Activated T-helper 1 cell treated with Interleukin-2 at 50 U/mL for 16 hours (primary cell): ENCODE measurements at regions not wholly inside any gene's neighbourhood (a gene's known extent, or its start where the extent isn't known, plus 50 kb on each side); places are given as distances from the start of the nearest gene placed in this dataset.
"Not testable (repeated sequence)": the region's sequence is repeated elsewhere in the genome, so short reads cannot be mapped to it uniquely, and the experiment has no call there.

Source experiments
- DNase-seq: peaks from one replicate; pipeline ENCODE4 v3.0.0-alpha.2; 2020; ENCODE audit warnings: low read depth

DNA sequence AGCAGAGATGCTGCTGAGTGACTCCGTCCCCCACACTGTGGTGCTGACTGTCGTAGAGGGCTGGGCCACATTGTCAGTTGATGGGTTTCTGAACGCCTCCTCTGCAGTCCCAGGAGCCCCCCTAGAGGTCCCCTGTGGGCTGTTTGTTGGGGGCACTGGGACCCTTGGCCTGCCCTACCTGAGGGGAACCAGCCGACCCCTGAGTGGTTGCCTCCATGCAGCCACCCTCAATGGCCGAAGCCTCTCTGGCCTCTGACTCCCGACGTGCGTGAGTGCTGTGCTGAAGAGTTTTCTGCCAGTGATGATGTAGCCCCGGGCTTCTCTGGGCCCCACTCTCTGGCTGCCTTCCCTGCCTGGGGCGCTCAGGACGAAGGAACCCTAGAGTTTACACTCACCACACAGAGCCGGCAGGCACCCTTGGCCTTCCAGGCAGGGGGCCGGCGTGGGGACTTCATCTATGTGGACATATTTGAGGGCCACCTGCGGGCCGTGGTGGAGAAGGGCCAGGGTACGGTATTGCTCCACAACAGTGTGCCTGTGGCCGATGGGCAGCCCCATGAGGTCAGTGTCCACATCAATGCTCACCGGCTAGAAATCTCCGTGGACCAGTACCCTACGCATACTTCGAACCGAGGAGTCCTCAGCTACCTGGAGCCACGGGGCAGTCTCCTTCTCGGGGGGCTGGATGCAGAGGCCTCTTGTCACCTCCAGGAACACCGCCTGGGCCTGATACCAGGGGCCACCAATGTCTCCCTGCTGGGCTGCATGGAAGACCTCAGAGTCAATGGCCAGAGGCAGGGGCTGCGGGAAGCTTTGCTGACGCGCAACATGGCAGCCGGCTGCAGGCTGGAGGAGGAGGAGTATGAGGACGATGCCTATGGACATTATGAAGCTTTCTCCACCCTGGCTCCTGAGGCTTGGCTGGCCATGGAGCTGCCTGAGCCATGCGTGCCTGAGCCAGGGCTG lies 181.1 kb downstream of the TBC1D2B start:
- DNase-seq, result not testable (repeated sequence)

DNA sequence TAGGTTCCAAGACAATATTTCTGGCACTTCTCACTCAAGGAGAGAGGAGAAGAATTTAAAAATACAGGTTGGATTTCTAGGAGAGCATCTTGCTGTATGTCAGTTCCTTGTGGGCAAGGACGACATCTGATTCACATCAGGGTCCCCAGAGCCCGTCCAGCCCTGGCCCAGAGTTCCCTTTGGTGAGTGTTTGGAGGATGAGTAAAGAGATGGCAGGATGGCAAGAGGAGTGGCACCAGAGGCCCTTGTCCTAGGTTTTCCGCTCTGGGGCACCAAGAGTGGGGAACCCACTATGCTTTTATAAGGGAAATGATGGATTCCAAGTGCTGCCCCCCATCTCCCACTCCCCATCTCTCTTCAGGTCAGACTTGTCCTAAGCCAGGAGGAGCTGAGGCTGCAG lies 181.8 kb downstream of the TBC1D2B start:
- no peak for DNase-seq

DNA sequence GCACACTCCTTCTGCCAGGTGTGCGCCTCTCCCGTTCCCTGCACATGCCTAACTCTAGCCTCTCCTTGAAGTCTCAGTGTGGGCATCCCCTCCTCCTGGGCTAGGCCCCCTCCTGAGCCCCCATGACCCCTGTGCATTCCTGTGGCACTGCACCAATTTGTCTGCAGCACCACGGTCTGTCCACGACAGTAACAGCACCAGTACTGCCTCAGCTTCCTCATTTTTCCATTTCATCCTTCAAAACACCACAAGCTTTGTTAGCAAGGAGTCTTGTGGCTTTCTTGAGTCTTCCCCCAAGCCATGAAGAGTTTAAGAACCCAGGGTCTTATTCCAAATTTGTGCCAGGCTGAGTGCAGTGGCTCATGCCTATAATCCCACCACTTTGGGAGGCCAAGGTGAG lies 182.4 kb downstream of the TBC1D2B start:
- not testable (repeated sequence) for DNase-seq

DNA sequence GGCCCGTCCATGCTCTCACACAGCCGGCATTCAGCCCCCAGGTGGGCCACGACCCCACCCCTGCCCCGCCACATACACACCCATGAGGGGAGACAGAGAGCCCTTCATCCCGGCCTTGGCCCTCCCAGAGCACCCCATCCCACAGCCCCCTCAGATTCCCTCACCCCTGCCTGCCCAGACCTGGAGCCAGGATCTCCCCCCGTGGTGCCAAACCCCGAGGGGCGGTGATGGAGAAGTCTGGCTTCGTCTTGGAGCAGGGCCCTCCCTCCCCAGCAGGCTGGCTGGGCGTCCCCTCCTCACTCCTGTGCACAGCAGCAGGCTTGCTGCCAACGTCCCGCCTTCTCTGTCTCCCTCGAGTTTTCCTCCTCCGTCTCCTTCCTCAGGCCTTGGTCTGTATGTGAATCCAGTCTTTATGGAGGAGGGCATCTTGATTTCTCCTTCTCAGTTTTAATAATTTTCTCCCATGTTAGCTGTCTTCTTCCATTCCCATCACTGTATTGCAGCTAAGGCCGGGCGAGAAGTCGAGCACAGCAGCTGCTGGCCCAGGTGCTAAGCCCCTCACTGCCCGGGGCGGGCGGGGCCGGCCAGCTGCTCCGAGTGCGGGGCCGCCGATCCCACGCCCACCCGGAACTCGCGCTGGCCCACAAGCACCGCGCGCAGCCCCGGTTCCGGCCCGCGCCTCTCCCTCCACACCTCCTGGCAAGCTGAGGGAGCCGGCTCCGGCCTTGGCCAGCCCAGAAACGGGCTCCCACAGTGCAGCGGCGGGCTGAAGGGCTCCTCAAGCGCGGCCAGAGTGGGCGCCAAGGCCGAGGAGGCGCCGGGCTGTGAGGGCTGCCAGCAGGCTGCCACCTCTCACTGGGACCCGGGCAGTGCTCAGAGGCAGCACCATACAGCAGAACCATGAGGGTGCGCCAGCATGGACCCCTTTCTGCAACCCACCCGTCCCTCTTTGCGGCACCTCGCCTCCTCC lies 183.6 kb downstream of the TBC1D2B start:
- DNase-seq, result not testable (repeated sequence)

DNA sequence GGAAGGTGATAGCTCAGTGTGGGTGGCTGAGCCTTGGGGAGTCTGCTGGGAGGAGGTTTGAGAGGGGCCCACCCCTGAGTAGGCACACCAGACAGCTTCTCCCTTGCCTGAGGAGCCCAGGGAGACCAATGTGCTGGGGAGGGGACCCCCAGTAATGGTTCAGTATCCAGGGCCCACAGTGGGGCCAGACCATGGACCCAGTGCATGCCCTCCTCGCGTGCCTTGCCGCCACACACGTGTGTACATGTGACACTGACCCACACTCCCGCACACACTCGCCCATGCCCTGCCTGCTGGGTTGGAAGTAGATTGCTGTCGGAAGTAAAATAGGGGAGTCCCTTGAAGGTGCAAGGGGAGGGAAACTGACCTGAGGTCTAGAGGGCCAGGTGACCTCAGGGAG lies 184.3 kb downstream of the TBC1D2B start:
- DNase-seq, result not testable (repeated sequence)

DNA sequence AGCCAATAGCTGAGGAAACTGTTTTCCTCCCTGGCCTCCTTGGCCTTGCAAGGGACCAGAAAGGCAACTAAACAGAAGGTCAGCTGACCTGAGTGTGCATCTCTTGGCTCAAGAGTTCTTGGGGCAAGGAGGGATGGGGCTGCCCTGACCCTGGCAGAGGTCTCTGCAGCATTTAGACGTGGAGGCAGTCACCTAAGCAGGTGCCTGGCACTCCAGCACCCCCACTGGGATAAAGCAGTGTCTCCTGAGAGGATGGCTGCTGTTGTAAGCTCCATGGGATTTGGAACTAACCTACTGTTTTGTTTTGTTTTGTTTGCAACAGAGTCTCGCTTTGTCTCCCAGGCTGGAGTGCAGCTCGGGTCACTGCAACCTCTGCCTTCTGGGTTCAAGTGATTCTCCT lies 185.2 kb downstream of the TBC1D2B start:
- DNase-seq, result no peak

DNA sequence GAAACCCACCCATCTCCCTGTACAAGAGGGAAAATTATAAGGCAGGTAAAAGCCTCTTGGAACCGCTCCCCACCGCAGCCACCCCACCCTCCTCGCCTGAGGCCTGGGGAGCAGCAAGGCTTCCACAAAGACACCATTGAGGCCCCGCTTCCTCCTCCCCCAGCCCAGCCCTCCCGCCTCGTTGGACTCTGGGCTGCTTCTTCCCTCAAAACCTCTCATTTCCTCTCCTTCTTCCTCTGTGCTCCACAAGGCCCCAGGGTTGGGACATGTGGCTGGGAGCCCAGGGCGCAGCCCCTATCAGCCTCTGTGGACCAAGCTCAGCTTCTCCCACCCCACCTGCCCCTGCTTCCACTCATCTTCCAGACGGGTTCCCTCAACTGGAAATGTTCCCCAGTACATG lies 185.6 kb downstream of the TBC1D2B start:
- not testable (repeated sequence) for DNase-seq

DNA sequence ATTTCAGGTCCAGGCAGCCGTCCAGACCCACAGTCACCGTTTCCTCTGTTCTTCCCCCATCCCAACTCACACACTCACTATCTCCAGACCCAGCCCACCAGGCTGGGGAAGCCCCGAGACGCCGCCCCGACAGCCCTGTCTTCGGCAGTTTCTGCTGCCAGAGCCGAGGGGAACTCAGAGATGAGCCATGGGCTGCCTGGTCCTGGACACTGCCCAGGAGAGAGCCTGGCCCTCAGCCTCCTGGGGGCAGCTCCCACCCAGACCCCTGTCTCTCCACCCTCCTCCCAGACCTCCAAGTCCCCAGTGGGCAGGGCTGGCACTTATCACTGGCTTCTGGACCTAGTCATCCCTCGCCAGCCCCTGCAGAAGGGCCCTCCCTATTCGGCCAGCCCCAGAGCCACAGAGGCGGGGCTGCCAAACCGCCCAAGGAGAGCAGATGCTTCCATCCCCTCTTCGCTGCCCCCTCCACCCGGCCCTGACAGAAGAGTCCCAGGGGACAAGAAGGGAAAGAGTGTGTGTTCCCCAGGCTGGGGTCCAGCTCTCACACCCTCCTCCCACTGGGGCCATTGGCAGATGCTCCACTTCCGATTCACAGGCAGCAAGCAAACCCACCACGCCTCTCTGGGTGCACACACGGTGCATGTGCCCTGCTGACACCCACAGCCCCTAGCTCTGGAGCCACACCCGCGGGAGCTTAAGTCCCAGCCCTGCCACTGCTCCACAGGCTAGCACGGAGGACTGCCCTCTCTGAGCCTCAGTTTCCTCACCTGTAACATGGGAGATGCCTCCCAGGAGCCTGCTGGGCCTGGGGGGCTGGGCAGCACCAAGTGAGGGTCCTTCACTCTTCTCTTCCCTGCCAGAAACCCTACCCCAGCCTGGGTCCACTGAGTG lies 186.4 kb downstream of the TBC1D2B start:
- DNase-seq, result not testable (repeated sequence)

DNA sequence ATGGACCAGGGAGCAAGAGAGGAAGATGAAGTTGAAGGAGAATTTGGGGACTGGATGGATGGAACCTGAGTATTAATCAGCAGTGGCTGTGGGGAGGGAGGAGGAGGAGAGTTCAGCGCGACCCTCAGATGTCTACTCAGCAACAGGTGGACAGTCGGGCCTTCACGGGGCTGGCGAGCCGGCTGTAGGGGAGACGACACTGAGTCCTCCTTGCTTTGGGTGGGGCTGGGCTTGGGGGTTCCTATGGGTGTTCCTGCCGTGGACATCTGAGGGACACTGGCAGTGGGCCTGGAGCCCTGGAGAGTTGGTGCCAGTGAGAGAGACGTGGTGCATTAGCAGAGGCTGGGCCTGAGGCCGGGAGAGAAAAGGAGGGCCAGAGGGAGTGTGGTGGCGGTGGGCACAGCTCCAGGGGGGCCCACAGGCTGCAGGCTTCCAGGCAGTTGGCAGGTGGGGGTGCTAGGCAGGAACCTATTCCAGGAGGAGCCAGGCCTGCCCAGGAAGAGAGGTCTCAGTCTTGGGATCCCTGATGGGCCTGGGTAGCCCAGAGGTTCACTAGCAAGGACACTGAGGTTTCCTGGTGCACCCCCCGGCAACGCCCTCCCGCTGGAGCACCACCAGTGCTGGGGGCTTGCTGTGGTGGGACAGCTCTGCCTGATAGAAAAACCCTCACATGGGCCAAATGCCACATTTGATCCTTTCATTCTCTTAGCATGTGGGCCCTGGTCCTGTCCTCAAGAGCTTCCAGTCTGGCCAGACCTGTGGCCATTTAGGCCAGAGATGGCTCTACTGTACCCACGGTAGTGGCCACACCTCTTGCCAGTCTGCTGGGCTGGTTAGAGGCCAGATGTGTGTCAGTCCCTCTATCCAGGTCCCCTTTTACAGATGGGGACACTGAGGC lies 187.4 kb downstream of the TBC1D2B start:
- not testable (repeated sequence) for DNase-seq

DNA sequence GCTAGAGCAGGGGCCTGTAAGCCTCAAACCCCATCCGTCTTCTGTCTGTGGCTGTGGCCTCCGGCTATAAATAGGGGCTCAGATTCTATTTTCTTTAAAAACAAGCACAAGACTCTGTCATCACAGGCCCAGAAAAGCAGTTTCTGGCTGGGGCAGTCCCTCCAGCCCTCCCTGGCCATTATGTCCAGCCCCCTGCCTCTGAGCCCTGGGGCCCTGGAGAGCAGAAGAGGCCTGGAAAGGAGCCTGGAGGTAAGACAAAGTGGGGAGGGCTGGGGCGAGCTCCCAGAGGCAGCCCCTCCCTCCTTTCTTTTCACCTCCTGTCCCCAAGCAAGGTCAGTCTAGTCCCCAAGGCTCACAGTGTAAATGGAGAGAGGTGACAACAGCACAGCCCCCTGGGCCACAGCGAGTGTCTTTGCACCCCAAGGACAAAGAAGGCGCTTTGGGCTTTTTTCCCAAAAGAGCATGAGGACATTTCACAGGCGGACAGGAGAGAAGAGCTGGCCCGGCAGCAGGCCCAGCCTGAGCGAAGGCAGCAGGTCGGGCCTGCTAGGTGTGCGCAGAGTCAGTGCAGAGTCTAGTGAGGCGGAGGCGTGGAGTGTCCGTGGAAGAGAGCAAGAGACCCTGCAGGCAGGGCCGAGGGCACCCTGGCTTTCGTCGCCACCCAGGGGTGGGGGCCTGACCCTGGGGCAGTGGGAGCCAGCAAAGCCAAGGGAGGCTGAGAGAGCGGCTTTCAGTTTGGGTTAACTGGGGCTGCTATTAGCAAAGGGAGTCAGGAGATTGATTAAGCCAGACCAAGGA lies 188.3 kb downstream of the TBC1D2B start:
- DNase-seq, result no peak

DNA sequence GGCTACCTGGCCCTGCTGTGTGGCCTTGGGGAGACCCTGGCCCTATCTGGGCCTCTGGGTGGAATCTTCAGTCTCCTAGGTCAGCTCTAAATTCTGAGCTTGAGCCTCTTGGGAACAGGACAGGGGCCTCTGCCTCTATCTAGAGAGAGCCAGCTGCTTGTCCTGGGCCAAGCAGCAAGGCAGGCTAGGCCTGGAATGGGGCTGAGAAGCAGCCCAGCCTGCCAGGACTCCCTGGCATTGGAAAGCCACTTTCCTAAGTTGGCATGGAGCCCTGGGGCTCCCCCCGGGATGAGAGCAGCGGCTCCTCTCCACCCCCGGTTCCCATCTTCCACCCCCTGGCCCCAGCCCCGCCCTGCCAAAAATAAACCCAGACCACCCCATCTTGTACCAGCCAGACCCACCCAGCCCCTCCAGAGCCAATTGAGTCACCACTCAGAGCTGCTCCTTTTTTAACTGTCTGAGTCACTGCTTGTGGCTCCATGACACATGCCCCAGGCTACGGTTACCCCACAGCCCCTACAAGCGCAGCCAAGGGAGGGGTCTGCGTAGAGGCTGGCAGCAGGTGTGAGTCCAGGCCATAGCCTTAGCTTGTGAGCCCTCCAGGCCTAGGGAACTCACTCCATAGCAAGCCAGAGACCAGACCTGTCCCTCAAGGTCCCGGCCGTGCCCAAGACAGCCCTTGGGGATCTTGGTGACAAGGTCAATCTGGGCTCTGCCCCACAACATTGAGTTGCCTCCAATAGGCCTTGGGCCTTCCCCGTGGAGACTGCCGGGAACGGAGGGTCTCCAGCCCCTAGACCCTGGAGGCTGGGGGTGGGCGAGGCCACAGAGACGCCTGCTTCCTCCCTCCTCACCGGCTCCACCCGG lies 189.7 kb downstream of the TBC1D2B start:
- DNase-seq, result not testable (repeated sequence)

DNA sequence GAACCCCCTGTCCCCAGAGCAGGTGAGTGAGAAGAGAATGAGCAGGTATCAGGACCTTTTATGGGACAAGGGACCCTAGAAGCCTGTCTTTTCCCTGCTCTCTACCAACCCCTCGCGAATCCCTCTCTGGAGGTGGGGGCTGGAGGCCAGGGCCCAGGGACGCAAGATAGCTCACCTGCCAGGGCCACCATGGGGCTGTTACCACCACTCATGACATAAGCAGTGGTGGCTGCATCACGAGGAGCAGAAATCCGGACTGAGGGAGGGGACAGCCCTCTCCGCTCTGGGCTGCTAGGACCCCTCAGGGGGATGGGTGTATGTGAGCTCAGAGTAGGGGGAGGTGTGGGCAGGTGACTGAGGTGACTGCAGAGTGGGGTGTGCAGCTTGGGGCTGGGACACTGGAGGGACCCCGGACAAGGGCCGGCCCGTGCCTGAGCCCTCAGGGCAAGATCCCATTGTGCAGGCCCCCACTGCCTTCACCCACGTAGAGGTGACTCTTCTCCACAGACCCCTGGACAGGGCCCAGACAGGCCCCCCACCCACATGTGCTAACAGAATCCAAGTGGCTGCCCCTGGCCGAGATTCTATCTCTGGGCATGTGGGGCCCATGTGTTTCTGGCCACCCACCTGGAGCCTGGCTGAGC lies 190.6 kb downstream of the TBC1D2B start:
- no peak for DNase-seq

DNA sequence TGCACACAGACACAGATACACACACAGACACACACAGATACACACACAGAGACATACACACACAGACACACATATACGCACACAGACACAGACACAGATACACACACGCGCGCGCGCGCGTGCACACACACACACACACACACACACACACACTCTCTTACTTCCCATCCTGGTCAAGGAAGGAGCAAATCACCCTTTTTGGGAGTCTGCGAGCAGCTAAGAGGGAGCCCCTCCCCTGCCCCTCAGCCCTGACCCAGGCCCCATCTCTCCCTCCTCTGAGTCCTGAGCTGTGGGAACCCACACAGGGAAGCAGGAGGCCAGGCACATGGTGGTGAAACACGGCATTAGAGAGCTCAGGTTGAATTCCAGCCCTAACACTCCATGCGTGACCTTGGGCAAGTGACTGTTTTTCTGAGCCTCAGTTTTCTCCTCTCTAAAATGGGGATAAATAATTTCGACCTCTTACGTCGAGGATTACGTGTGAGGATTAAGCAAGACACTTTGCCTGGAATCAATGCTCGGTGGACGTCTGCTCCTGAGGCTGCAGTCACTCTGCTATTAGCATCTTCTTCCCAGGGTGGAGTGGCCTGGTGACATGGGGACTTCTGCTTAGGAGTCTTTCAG lies 191.5 kb downstream of the TBC1D2B start:
- not testable (repeated sequence) for DNase-seq

DNA sequence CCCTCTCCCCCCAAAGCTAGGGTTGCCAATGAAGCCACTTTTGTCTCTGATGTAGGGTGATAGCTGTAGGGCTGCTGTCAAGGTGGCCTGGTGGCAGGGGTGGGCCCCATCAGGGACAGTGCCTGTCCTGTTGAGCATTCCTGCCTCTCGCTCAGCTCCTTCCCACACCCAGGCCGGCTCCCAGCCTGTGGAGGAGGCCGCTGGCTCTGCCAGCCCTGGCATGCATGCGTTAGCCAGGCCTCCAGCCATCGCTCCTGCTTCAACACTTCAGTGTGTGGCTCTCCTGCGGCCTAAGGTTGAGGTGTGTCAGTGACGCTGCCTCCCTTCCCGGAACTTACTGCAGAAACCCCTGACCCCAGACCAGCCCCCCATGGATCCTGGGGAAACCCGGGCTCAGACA lies 194.5 kb downstream of the TBC1D2B start:
- DNase-seq, result not testable (repeated sequence)

DNA sequence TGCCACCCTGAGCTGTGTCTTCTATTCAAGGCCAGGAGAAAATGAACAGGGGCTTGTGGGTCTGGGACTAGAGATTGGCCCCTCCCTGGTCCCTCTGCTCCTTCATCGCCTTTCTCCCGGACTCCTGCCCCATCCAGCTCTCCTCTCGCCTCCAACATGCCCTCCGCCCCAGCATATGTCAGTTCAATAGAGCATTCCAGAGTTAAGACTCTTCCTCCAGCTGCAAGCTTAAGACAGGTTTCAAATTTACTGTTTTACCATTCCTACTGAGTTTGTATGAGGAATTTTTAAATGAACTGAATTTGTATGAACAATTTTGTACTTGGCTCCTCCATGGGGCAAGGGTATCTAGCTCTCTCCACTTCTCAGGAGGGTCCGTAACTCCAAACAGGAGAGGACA lies 195.6 kb downstream of the TBC1D2B start:
- no peak for DNase-seq

DNA sequence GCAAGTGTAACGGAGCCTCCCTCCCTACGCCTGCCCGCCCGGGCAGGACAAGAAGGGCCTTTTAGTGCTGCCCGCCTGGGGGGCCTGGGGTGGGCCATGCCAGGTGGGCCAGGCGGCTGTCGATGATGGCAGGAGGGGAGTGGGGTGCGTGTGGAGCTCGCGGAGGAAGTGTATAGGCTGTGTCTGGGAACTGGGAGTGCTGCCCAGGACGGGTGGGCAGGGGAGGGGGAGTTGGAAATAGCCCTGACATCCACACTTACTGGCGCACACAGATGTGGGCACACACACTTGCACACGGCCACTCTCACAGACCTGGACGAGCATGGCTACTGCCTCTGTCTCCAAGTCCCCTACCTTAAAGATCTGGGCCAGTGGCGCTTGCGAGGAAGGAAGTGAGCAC lies 196.0 kb downstream of the TBC1D2B start:
- DNase-seq, result not testable (repeated sequence)

DNA sequence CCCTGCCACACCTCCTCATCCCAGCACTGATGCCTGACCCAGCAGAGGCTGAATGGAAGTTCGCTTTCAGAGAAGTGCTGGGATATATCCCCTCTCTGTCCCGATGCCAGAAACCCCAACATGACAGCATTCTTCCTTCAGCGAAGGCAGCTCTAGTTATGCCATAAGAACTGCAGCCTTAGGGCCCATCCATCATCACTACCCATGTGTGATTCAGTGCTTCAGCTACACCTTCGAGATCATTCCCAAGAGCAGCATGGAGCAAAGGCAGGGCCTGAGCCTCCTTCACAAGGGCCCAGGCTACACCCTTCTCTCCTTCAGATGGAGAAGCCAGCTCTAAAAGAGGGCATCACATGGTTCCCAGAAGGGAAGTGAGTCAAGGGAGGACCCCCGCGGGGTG lies 198.0 kb downstream of the TBC1D2B start:
- DNase-seq, result not testable (repeated sequence)
